NCI-H446 (cell line): ENCODE measurements at regions not wholly inside any gene's neighbourhood (a gene's known extent, or its start where the extent isn't known, plus 50 kb on each side); places are given as distances from the start of the nearest gene placed in this dataset.
"Not testable (repeated sequence)": the region's sequence is repeated elsewhere in the genome, so short reads cannot be mapped to it uniquely, and the experiment has no call there.

Experiments
- DNase-seq, 2 experiments: peaks; one replicate each; lab custom pipeline; 2025; lab: John Stamatoyannopoulos, UW

DNA sequence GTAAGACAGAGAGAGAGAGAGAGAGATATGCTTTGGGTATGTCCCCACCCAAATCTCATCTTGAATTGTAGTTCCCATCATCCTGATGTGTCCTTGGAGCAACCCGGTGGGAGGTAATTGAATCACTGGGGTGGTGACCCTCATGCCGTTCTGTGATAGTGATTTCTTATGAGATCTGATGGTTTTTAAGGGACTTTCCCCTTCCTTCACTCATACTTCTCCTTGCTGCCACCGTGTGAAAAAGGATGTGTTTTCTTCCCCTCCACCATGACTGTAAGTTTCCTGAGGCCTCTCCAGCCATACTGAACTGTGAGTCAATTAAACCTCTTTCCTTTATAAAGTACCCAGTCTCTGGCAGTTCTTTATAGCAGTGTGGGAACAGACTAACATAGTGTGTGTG is 60.3 kb downstream of the EOMES start:
- no peak for DNase-seq

DNA sequence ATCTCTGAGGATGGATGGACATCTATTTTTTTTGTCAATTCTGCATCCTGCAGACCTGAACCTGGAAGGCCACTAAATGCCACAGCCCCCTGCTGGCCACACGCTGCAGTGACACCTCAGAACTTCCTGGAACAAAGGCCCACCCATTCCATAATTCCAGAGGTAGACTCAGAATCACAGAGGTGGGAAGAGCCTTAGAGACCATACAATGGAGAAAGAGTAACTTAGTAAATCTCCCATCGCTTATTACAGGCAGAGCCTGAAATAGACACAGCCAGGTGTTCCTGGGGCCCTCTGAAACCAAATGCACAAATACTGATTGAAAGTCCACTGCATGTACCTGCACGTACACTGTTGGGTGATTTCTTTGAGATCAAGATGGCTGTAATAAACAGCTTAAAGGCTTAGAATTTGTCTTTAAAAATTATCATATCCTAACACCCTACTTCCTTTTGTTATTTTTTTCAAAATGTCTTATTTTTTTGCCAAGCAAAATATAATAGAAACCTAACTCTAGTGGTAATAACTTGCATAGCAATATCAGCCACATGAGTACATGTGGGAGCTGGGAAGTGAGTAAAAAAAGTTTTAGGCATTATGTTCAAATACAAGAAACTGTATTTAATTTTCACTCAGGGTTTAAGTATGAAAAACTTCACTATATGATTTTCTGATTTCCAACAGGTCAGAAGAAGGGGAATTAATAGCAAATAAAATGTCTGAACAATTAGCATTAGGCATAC is 62.7 kb downstream of the EOMES start:
- DNase-seq: peak in 1 of 2 experiments; percentile 32

DNA sequence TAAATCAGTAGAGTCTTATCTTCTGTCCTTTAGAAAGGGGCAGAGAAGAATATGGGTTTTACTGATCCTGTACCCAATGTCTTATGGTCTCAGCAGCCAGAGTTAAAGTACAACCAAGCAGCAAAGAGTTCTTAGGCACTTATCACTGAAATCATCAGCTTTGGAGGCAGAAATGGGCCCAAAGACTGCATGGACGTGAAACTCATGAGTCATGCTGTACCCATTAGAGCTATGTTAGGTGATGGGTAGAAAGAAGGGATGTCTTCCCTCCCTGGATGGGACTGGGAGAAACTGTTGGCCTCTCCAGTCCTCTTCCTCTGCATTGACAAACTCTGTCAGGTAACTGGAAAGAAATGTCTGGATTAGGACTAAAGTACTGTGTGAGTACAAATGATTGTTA is 63.4 kb downstream of the EOMES start:
- no peak for DNase-seq

DNA sequence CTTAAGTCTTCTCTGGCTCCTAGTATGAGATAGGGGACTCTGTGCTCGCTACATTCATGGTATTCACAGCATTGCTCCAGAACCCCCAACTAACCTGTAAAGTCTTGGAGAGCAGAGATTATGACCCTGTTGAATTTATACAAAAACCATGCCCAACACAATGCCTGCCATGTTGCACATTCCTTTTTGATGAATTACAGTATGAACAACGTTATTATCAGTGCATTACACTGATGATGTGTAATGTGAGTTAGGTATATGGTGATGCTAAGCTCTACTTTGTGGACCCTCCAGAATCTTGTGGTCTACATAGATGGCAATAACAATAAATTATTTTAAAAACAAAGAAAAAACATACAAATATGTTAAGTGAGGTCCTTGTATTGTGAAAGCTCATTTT is 64.3 kb downstream of the EOMES start:
- no peak for DNase-seq

DNA sequence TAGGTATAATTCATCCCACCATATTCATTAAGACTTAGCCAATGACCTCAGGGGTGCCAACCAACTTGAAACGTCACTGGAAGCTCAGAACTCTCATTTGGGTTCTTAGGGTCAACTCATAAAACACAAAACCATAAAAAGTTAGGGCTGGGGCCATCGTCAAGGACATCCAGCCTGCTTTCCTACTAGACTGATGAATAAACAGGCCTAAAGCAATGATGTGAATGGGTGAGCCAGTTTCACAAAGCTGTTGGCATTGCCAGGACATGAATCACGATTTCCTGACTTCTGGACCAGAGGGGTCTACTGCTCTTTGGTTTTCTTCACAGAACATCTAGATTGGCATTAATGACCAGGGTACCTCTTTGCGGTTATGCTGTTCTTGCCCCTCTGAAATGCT is 64.7 kb downstream of the EOMES start:
- no peak for DNase-seq

DNA sequence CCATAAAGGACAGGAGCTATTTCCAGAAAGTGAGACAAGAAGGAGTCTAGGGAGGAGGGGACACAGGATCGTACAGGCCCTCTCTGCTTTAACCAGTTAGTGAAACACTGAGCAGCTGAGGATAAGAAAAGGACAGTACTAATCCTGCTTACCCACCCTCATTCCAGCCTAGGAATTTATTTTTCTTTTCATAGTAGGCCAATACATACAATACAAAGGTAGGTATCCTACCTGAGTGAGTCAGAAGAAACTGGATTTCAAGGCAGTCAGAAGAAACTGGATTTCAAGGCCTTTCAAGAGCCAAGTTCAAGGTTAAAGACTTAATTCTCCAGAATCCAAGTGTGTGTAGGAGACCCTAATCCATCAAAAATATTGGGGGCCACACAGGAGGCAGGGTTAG is 65.3 kb downstream of the EOMES start:
- no peak for DNase-seq

DNA sequence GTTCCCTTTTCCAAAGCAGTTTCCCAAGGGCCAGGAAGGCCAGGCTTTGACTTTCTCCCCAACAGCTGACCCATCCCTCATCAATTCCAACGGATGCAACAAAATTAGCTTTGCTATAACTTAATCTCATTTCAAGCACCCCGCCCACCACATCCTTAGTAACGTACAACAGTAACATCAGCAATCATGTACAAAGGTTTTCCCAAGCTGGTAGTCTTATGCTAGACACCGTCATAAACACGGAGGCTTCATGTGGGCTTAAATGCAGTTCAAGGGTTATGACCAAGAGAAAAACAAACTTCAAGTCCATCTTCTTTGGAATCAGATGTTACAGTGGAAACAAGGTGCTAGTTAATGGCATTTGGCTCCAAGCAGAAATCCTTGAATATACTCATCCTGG is 66.6 kb downstream of the EOMES start:
- DNase-seq: no peak

DNA sequence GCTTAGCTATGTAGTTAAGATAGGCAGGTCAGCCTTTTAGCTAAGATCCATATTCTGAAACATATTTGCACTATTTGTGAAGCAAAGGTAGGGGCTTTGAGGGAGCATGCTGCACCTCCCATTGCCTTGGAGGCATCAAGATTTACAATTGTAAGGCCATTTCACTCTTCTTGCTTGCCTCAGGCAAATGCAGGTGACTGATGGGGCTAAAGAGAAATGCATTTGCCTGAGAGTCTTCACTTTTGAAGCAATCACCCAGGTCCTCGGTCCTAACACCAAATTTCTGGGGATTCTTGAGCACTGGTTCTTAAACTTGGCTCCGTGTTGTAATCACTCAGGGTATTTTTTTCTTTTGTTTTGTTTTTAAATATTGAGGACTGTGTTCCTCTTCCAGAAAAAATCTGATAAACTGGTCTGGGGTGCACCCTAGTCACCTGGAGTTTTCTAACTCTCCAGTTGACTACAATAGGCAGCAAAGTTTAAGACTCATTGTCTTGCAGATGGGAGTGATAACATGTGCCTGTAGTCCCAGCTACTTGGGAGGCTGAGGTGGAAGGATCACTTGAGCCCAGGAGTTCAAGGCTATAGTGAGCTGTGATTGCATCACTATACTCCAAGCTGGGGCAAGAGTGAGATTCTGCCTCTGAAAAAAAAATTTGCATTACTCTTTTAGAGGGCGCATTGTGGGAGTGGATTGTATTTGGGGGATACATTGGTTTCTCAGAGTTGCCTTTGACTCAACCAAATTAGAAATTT is 68.1 kb downstream of the EOMES start:
- no peak for DNase-seq

DNA sequence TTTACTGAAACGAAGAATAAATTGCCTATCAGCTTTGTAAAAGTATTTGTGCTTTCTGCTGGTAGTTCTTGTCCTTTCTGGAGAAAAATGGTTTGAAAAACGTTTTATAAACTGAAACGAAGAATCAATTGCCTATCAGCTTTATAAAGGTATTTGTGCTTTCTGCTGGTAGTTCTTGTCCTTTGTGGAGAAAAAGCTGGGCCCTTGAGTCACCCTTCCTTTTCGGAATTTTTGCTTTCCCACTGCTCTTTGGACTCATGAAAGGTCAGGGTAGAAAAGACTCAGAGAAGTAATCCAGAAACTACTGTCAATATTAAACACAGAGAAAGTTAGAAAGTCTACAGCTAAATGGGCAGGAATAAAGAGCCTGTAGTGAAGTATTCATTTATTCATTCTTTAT is 72.8 kb downstream of the EOMES start:
- no peak for DNase-seq

DNA sequence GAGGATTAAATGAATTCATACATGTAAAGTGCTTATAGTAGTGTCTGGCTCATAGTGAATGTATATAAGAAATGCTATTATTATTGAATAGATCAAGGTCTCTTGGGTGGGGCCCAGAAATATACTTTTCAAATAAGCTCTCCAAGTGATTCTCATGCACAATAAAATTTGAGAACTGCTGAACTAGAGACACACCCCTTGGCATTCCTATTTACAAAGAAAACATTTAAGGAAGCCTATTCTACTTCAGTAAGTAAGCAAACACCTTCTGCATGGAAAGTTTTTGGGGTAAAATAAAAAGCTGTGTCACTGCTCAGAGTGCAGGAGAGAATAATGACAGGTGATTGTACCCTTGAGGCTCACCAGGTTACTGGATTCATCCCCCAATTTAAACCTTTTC is 75.2 kb downstream of the EOMES start:
- no peak for DNase-seq

DNA sequence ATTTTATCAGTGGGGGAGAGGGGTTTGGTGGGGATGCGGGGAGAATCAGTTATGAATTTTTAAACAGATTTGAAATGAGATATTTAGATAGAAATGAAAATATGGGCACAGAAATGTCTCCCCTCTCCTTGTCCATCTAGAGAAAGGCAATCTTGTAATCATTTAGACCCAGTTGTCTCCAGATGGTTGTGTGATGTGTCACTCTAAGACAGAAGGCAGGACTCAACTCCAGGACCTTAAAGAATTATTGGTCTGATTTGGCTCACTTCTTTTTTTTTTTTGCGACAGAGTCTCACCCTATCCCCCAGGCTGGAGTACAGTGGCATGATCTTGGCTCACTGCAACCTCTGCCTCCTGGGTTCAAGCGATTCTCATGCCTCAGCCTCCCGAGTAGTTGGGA is 77.2 kb downstream of the EOMES start:
- no peak for DNase-seq

DNA sequence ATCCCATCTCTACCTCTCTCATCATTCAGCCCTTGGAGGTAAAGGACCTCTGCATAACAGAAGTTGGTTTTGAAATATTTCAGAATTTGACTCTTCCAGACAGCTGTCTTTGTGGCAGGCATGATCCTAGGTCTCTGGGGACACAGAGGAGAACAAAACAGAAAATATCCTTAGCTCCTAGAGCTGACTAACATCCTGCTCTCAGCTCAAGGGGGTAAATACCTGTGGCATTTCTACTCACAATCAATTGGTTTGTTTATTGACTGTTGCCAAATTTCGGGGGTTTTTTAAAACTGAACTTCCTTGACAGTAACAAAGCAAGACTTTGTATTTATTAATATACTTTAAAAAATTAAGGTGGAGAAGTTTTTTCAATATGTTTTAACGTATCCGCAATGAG is 78.8 kb downstream of the EOMES start:
- no peak for DNase-seq

DNA sequence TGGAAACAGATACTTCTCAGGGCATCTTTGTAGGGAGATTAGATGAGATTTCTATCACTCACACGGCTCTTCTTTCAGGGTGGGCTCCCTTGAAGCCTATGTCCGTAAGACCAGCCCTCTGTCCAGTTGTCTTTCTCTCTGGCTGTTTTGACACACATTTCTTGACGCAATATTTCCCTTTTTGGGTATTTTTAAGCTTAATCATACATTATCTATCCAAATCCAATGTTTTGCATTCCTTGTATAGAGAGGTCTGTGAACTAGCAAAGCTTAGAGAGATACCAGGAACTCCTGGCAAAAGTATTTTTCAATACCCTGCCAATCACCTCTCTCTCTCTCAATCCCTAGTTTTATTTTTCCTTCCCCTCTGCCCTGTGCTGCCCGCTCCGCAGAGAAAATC is 79.3 kb downstream of the EOMES start:
- no peak for DNase-seq

DNA sequence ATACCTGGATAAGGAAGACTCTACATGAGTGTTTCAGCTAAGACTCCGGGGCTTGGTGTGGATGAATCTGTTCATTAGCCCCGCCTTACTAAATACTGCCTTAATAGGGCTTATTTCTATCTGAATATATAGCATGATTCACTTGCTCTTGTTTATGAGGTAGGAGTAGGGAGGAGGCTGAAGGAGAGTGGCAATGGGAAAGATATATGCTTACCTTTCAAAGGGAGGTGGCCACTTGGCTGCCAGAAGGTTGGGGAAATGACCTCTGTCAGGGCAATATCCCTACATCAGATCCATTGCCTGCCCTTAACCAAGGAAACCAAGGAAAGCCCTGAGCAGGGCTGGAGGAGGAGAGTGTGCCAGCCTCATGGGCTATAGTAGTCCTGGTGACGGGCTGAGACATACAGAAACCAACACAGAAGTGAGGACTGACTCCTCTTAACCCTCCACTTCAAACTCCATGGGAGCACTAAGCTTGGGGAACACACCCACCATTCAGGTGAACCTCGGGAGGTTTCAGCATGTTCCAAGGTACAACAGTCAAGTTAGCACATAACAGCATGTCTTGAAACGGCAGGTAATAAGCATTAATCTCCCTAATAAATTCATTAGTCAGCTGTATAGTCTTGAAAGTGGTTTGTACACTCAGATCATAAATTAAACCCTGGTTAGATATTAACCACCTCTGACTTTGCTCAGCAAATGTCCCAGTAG is 80.1 kb downstream of the EOMES start:
- DNase-seq: no peak

DNA sequence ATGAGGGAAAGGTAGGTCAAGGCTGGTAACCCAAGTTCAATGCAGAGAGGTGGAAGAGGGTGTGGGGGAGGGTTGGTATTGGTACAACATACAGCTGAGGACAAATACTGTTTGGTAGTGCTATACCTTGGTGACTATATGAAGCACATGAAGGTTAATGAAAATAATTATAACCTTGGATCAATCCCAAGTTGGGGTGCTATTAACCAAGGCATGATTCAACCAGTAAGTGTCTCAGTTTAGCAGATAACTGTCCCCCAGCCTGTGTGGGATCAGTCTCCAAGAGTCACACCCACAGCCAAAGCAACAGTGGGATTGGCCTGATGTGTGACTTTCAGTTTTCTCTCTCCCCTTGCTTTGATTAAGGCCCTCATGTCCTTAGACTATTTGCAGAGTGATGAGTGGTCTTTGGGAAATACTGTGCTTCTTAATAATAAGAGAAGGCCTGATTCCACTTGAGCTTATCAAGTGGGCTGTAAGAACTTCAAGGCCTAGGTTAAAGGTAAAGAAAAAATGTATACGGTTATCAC is 80.8 kb downstream of the EOMES start:
- DNase-seq: no peak

DNA sequence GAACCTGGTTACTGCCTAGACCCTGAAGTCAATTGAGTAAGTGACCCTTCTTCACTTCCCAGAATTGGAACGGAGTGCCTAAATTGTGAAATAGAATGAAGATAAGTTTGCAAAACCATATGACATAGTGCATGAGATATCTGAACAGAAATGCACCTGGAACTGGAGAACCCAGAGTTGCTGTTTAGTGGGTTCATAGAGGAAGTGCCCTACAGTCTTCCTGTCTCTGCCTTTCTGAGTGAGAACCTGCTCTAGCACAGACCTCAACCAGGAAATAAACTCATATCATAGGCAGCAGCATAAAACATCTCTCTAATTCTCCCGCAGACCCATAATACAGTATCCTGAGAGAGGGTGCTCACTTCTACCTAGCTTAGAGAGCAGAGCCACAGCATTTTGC is 82.9 kb downstream of the EOMES start:
- DNase-seq: no peak

DNA sequence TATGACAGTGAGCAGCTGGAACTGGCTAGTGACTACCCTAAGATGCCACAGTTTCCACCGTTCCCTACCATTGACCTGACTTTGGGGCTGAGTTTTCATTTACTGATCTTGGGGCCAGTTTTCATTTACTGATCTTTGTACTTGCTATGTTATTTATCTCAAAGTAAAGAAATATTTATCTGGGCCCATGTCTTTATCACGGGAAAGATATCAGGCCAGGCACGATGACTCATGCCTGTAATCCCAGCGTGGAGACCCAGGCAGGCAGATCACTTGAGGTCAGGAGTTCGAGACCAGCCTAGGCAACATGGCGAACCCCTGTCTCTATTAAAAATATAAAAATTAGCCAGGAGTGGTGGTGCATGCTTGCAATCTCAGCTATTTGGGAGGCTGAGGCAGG is 83.5 kb downstream of the EOMES start:
- no peak for DNase-seq

DNA sequence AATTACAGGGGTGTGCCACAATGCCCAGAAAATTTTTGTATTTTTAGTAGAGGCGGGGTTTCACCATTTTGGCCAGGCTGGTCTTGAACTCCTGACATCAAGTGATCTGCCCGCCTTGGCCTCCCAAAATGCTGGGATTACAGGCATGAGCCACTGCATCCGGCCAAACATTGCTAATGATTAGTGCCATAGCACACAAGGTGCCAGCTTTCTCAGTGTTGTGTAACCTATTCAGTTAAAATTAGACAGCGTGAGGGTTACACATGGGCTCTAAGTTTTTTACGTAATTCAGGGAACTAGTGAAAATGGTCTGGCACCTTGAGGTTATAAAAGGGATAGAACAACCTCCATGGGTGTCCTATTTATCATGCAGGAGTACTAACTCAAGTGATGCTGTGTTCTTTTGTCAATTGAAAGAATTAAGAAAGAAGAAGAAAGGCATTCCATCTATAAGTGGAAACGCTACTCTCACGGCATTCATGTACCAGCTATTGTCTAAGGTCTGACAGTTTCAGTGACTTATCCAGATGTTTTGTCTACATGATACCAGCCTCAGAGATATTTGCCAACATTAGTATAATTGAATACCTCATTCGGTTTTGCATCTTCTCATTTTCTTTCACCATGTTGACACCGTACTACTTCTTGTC is 84.7 kb downstream of the EOMES start:
- DNase-seq: no peak

DNA sequence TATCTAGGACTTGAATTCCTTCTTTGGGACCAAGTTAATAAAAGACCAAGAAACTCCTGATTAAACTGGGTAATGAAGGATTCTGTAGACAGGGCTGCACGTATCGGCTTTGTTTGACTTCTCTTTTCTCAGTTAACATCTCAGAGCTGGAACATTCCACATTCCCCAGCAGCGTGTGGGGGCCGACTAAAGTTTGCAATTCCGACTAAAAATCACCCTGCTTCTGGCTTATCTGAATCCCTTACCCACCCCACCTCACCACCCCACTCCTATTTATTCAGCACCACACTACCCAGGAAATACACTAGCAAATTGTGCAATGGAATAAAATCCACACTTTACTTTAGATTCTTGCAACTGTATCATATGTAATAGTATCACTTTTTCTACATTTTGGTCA is 87.1 kb downstream of the EOMES start:
- DNase-seq: not testable (repeated sequence)

DNA sequence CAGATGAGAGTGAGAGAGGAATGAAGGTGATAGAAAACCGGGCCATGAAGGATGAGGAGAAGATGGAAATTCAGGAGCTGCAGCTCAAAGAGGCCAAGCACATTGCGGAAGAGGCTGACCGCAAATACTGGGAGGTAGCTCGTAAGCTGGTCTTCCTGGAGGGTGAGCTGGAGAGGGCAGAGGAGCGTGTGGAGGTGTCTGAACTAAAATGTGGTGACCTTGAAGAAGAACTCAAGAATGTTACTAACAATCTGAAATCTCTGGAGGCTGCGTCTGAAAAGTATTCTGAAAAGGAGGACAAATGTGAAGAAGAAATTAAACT is 88.9 kb downstream of the EOMES start:
- no peak for DNase-seq

DNA sequence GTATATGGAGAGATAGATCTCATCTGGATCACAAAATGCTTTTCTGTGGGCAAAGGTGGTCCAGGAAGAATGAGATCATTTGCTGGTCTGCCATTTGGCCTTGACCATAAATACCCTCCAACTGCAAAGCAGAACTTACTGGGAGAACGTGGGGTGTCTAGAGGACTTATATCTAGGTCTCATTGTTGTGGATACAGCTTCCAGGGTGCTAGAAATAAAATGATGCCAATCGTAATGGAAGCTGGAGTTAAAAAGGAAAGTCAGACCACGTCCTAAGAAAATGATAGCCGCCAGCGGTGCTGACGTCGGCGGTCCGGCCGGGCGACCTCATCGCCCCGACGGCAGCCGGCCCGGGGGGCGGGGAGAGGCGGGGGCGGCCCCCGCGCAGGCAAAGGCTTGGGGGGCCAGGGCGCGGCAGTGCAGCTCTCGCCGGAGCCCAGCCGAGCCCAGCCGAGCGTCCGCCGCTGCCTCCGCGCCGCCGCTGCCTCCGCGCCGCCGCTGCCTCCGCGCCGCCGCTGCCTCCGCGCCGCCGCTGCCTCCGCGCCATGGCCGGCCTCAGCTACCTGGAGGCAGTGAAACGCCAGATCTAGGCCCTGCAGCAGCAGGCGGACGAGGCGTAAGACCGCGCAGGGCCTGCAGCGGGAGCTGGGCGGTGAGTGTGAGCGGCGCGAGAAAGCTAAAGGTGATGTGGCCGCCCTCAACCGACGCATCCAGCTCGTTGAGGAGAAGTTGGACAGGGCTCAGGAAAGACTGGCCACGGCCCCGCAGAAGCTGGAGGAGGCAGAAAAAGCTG is 89.5 kb downstream of the EOMES start:
- DNase-seq: no peak

DNA sequence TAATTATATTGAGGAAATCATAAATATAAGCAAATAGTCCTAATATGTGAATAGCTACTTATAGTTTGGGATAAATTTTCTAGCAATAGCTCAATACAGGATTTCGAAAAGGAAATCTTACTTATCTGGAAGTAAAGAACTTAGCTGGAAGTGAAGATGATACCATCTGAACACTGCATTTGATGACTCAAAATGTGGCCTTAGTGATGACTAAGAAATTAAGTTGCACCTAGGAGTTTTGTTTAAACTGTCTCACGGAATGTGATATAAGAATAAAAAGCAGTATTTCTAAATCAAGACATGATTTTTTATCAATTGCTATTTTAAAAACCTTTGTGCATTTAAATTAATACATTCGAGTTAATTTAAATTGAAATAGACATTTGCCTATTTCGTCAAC is 91.2 kb downstream of the EOMES start:
- DNase-seq: no peak
